H1 (cell line): ENCODE measurements at regions not wholly inside any gene's neighbourhood (a gene's known extent, or its start where the extent isn't known, plus 50 kb on each side); places are given as distances from the start of the nearest gene placed in this dataset.

ENCODE experiments used
- POLR2A ChIP-seq, 2 experiments: IDR thresholded peaks; 1 replicate in 1 of 2; 2 replicates in 1 of 2; pipeline ENCODE4 v1.6.1; 2011; ENCODE audit warnings: low read depth in 2 of 2, low read length in 2 of 2, mild to moderate bottlenecking in 2 of 2; ENCODE audit errors: control extremely low read depth in 1 of 2
- RNF2 ChIP-seq: fragments of 200-900, 300-1000 bp; sonication (generic); IDR thresholded peaks from 2 replicates; pipeline ENCODE4 v1.7.1; 2016; ENCODE audit warnings: borderline replicate concordance, low read depth, mild to moderate bottlenecking, antibody characterized with exemption, low read length; ENCODE audit not compliant: poor library complexity, severe bottlenecking; ENCODE audit errors: missing control alignments
- TF ChIP-seq, protein P1 (sequence below): IDR thresholded peaks from 2 replicates; pipeline ENCODE4 v1.6.1; 2012; ENCODE audit warnings: inconsistent platforms
- TF ChIP-seq, protein P2 (sequence below), 3 experiments: IDR thresholded peaks; 1 replicate in 2 of 3; 2 replicates in 1 of 3; pipeline versions ENCODE4 v1.5.1 to v1.6.1; 2011; ENCODE audit warnings: low read length in 3 of 3, mild to moderate bottlenecking in 3 of 3, inconsistent platforms in 2 of 3, low read depth in 1 of 3, moderate library complexity in 1 of 3; ENCODE audit not compliant: insufficient read depth in 1 of 3; ENCODE audit errors: control extremely low read depth in 1 of 3

- TF ChIP-seq POLR2A (IDR thresholded peaks at IDR 0.05; ENCODE audit: control extremely low read depth in 1 of 2, low read depth in 2 of 2, low read length in 2 of 2): no peak
- TF ChIP-seq, protein P1, sequence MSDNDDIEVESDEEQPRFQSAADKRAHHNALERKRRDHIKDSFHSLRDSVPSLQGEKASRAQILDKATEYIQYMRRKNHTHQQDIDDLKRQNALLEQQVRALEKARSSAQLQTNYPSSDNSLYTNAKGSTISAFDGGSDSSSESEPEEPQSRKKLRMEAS: no peak
- TF ChIP-seq, protein P2, sequence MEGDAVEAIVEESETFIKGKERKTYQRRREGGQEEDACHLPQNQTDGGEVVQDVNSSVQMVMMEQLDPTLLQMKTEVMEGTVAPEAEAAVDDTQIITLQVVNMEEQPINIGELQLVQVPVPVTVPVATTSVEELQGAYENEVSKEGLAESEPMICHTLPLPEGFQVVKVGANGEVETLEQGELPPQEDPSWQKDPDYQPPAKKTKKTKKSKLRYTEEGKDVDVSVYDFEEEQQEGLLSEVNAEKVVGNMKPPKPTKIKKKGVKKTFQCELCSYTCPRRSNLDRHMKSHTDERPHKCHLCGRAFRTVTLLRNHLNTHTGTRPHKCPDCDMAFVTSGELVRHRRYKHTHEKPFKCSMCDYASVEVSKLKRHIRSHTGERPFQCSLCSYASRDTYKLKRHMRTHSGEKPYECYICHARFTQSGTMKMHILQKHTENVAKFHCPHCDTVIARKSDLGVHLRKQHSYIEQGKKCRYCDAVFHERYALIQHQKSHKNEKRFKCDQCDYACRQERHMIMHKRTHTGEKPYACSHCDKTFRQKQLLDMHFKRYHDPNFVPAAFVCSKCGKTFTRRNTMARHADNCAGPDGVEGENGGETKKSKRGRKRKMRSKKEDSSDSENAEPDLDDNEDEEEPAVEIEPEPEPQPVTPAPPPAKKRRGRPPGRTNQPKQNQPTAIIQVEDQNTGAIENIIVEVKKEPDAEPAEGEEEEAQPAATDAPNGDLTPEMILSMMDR (IDR thresholded peaks at IDR 0.05; ENCODE audit: control extremely low read depth in 1 of 3, insufficient read depth in 1 of 3, low read depth in 1 of 3, low read length in 3 of 3): no peak
- no peak for TF ChIP-seq RNF2
These were observed 711.4 kb downstream of the EFNA5 start for GRCh38 chr5:106959387-106959786.
